Heart left ventricle (tissue), 16 donors: ENCODE measurements at regions not wholly inside any gene's neighbourhood (a gene's known extent, or its start where the extent isn't known, plus 50 kb on each side); places are given as distances from the start of the nearest gene placed in this dataset.

Experiments used
- ATAC-seq, 4 donors: fragments of 200-7000 bp; cut with Tn5 transposase; one replicate each; pipeline ENCODE4 v1.9.1; 2020 to 2022; ENCODE audit warnings: moderate library complexity in 4 of 4, mild to moderate bottlenecking in 3 of 4, moderate number of reproducible peaks in 1 of 4
- DNase-seq, 5 donors: peaks; one replicate each; pipeline ENCODE4 v3.0.0-alpha.2; 2020
- H3K27ac ChIP-seq, 12 donors: fragments of 200-600 bp; sonication (generic) in 4 of 12; one replicate each; pipeline versions ENCODE4 v1.5.0 to v1.8.0; 2016 to 2022; ENCODE audit warnings: mild to moderate bottlenecking in 2 of 12
- H3K27me3 ChIP-seq, 9 donors: fragments of 200-600 bp; sonication (generic) in 2 of 9; one replicate each; pipeline versions ENCODE4 v1.5.1 to v1.8.0; 2016 to 2022; ENCODE audit warnings: mild to moderate bottlenecking in 3 of 9
- H3K36me3 ChIP-seq, 9 donors: fragments of 200-600 bp; sonication (generic) in 2 of 9; one replicate each; pipeline versions ENCODE4 v1.5.0 to v1.8.0; 2018 to 2022; ENCODE audit warnings: mild to moderate bottlenecking in 2 of 9
- H3K4me1 ChIP-seq, 12 donors: fragments of 200-600 bp; sonication (generic) in 4 of 12; one replicate each; pipeline versions ENCODE4 v1.5.0 to v1.8.0; 2016 to 2022; ENCODE audit warnings: mild to moderate bottlenecking in 3 of 12
- H3K4me3 ChIP-seq, 12 donors: fragments of 200-600 bp; sonication (generic) in 4 of 12; one replicate each; pipeline versions ENCODE4 v1.5.0 to v1.8.0; 2017 to 2022; ENCODE audit warnings: mild to moderate bottlenecking in 9 of 12, moderate library complexity in 4 of 12
- H3K9me3 ChIP-seq, 12 donors: fragments of 200-600 bp; sonication (generic) in 4 of 12; one replicate each; pipeline versions ENCODE4 v1.5.0 to v1.8.0; 2016 to 2022; ENCODE audit warnings: mild to moderate bottlenecking in 1 of 12
- POLR2A ChIP-seq, 2 donors: fragments of 450-650 bp; IDR thresholded peaks; one replicate each; pipeline ENCODE4 v1.6.1; 2017; ENCODE audit warnings: antibody characterized with exemption in 2 of 2, mild to moderate bottlenecking in 2 of 2, moderate library complexity in 2 of 2
- WGBS, 4 donors: extraction: QIAGEN DNeasy Blood & Tissue Kit in 2 of 4; methylation state at CpG; one replicate each; pipeline versions ENCODE4 v1.1.5 to v1.1.7; 2013 to 2018; 5-methylcytosine and 5-hydroxymethylcytosine counted together
- intact Hi-C, 10 donors: fragments of 100-400 bp; cut with DNase I; formaldehyde crosslinking; loops; one replicate each; pipeline versions ENCODE4 v1.11.1 to v1.14.2; 2022
- TF ChIP-seq, protein P1 (sequence below), 12 donors: fragments of 200-600 bp; sonication (generic) in 4 of 12; IDR thresholded peaks; one replicate each; pipeline versions ENCODE4 v1.5.0 to v1.8.0; 2018 to 2022; ENCODE audit warnings: antibody characterized with exemption in 12 of 12, mild to moderate bottlenecking in 5 of 12
- donor health status: ischemic (EF 13 %, LVEDD 7.1; RV severe dilation, severe dysfunction).
- donor health status: healthy with polysubstance abuse.
- donor health status: DM: no; HTN: yes; CAD: no.
- donor health status: DM: no; HTN: no; CAD: no.
- donor health status: ischemic (EF 25% LVEDD 6.9; RV normal size, moderate dysfunction).
- donor health status: ischemic (EF 25% LVEDD 5.7; RV mildly dilated, moderate dysfunction).
- donor health status: healthy.
- donor health status: DM: yes; HTN: yes; CAD: no.
- donor health status: ischemic (EF 35%, LVEDD 5.7; RV mildly dilated, moderate dysfunction).
- donor health status: nonischemic (EF 11% LVEDD 7.7; RV severe dilation, severe dysfunction).
- donor health status: DM: yes; HTN: yes; CAD: no.
- donor health status: PGD.
- donor health status: ischemic (EF 29% LVEDD 5.4; RV normal size, mild dysfunction).
- donor health status: nonischemic (EF 23%, LVEDD 6.1; RV moderate dilation, normal function).

DNA sequence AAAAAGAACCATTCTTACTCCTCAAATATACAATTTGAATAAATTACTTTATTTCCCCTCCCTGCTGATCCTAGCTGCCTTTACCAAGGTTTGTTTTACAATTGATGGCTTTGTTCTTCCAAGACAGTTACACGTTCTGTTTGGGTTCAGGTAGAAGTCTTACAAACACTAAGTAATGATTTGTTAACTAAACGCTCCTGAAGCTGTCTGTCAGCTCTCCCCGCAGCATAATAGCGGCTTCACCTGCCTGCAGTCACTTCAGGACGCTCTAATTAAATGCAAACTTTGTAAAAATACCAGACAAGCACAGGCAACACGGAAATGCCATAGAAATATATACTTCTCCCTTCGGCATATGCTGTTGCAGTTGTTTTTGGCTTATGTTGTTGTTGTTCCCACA is 176.4 kb upstream of the MDFIC2 start:
- TF ChIP-seq, protein P1, sequence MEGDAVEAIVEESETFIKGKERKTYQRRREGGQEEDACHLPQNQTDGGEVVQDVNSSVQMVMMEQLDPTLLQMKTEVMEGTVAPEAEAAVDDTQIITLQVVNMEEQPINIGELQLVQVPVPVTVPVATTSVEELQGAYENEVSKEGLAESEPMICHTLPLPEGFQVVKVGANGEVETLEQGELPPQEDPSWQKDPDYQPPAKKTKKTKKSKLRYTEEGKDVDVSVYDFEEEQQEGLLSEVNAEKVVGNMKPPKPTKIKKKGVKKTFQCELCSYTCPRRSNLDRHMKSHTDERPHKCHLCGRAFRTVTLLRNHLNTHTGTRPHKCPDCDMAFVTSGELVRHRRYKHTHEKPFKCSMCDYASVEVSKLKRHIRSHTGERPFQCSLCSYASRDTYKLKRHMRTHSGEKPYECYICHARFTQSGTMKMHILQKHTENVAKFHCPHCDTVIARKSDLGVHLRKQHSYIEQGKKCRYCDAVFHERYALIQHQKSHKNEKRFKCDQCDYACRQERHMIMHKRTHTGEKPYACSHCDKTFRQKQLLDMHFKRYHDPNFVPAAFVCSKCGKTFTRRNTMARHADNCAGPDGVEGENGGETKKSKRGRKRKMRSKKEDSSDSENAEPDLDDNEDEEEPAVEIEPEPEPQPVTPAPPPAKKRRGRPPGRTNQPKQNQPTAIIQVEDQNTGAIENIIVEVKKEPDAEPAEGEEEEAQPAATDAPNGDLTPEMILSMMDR (IDR thresholded peaks at IDR 0.05): no peak
- TF ChIP-seq POLR2A (IDR thresholded peaks at IDR 0.05): no peak
- 49 to 58% (median 54%) methylated on average over 7 of the region's 7 CpGs for WGBS, 4 donors
- intact Hi-C loops: no loop called here

GRCh38 chr3:70488131-70488530 is 175.7 kb upstream of the MDFIC2 start:
- ATAC-seq (no peak), DNase-seq (no peak)
- TF ChIP-seq POLR2A (IDR thresholded peaks at IDR 0.05): no peak
- TF ChIP-seq, protein P1 (IDR thresholded peaks at IDR 0.05): no peak
- intact Hi-C loops: no loop called here
- Histone ChIP-seq H3K27ac (no peak overlapping the region), H3K36me3 (no peaks in the 10 kb centered on the region), H3K27me3 (peaks cover 0 to 25% (median 0%) of the 10 kb centered on the region in 9 donors), H3K4me3 (no peak overlapping the region), H3K9me3 (no peaks in the 10 kb centered on the region), H3K4me1 (no peaks in the 10 kb centered on the region)
- 42 to 61% (median 54%) methylated on average over 5 of the region's 5 CpGs for WGBS, 4 donors

More for the DNA sequence above, 176.4 kb upstream of the MDFIC2 start:
- Histone ChIP-seq H3K4me3 (no peak overlapping the region), H3K9me3 (no peaks in the 10 kb centered on the region), H3K27me3 (peaks cover 0 to 25% (median 0%) of the 10 kb centered on the region in 9 donors), H3K36me3 (no peaks in the 10 kb centered on the region), H3K4me1 (no peaks in the 10 kb centered on the region), H3K27ac (no peak overlapping the region)
- DNase-seq (no peak), ATAC-seq (no peak)

- no peaks in the 10 kb centered on the region for H3K36me3 ChIP-seq
- ATAC-seq (no peak), DNase-seq (no peak)
- no peak overlapping the region for H3K27ac ChIP-seq
- intact Hi-C loops: no loop called here
- no peaks in the 10 kb centered on the region for H3K4me1 ChIP-seq
- peaks cover 0 to 22% (median 0%) of the 10 kb centered on the region in 9 donors for H3K27me3 ChIP-seq
- no peaks in the 10 kb centered on the region for H3K9me3 ChIP-seq
- no peak overlapping the region for H3K4me3 ChIP-seq
- WGBS, 4 donors: 82 to 85% (median 83%) methylated on average over 2 of the region's 2 CpGs
- TF ChIP-seq POLR2A (IDR thresholded peaks at IDR 0.05): no peak
- TF ChIP-seq, protein P1 (IDR thresholded peaks at IDR 0.05): no peak
Observed at GRCh38 chr3:70486414-70487017, 174.1 kb upstream of the MDFIC2 start.

DNA sequence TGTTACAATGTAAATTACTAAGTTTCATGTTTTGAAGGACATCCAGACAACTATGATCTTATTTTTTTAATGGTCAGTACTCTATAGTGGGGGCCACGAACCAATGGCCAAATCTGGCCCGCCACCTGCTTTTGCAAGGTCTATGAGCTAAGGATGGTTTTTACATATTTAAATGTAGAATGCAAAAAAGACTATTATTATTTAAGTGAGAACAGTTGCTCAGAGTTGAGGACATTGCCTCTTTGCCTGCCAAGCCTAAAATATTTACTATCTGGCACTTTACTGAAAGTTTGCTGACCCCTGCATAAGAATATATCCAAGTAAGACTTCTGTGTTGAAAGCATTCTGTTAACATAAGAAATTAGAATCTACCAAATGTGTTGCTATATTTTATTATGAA is 163.7 kb upstream of the MDFIC2 start:
- ATAC-seq (no peak), DNase-seq (no peak)
- 81 to 84% (median 83%) methylated on average over 2 of the region's 2 CpGs for WGBS, 4 donors
- no peaks in the 10 kb centered on the region for H3K36me3 ChIP-seq
- intact Hi-C loops: no loop called here
- no peaks in the 10 kb centered on the region for H3K4me1 ChIP-seq
- H3K4me3 ChIP-seq: no peak overlapping the region
- H3K27ac ChIP-seq: no peak overlapping the region
- peaks cover 0 to 15% (median 0%) of the 10 kb centered on the region in 12 donors for H3K9me3 ChIP-seq
- H3K27me3 ChIP-seq: no peaks in the 10 kb centered on the region
- TF ChIP-seq, protein P1 (IDR thresholded peaks at IDR 0.05): no peak
- TF ChIP-seq POLR2A (IDR thresholded peaks at IDR 0.05): no peak
